ENCODE measurements at regions not wholly inside any gene's neighbourhood (a gene's known extent, or its start where the extent isn't known, plus 50 kb on each side); places are given as distances from the start of the nearest gene placed in this dataset.
A peak's percentile ranks its signal among the peaks of the same experiment; 100 is the strongest.

DNA sequence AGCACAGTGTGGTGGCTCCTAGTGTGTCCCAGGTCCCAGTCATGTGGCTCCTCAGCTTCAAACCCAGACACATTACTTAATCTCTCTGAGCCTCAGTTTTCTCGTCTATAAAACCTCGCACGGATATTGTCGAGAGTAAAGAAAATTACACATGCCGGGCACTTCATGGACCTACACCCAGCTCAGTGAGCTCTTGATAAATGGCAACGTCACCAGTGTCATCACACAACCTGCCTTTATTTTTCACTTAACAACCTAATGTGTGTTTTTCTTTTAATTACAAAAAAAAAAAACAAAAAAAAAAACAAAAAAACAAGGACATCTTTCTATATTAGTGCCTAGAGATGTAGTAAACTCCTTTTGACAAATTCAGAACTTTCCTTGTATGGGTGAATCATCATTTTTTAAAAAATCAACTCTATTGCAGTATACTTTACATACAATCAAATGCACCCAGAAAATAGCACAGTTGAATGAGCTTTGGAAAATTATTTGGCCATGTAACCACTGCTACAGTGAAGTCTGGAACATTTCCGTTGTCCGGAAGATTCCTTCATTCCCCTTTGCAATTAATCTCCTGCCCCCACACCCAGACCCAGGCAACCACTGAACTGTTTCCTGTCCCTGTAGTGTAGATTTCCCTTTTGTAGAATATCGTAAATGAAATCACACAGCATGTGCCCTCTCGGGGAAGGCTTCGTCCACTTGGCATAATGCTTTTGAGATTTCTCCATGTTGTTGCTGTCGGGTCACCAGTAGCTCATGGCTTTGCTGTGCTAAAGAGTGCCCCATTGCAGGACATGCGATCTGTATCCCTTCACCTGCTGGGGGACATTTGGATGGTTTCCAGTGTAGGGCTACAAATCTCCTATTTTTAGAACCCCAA is 100.4 kb upstream of the LARP1 start:
- intact Hi-C loops (cut with micrococcal nuclease; ENCODE audit: unreplicated experiment) (loop anchor here (5.0 to 10.0 kb wide), 3 partner anchors 60 to 203 kb away; partner anchors contain the start of genes CNOT8 and LARP1), in situ Hi-C loops (cut with HindIII; ENCODE audit: extremely low pct_ligation_motif_present, low pct_unique_long_range_greater_than_20kb) (loop anchor here (10.0 kb wide), 1 partner anchor 100 kb away; the partner anchor contains the start of gene LARP1)
- ATAC-seq (no peak), DNase-seq (ENCODE audit: low spot score) (no peak), FAIRE-seq (no peak)
- peak overlapping the region; percentile 56 for H3K27ac ChIP-seq (ENCODE audit: extremely low read length, insufficient read depth, low read length)
- H3K4me2 ChIP-seq (ENCODE audit: low read depth, low read length): no peak overlapping the region
- H3K36me3 ChIP-seq (replicated peaks in 1 of 2; ENCODE audit: control insufficient read depth in 1 of 2, insufficient read depth in 2 of 2, low read length in 2 of 2): no peaks in the 10 kb centered on the region
- no peaks in the 10 kb centered on the region for H3K79me2 ChIP-seq (ENCODE audit: insufficient read depth, low read length)
- H3K4me3 ChIP-seq (replicated peaks in 1 of 3; ENCODE audit: insufficient read depth in 1 of 3, low read depth in 2 of 3, low read length in 3 of 3): no peak overlapping the region
- peaks cover 31% of the 10 kb centered on the region for H3K4me1 ChIP-seq (ENCODE audit: insufficient read depth, low read length)
- no peaks in the 10 kb centered on the region for H3K9me3 ChIP-seq (ENCODE audit: low read length)
- WGBS (ENCODE audit: low lambda C conversion rate): 97% methylated on average over 13 of the region's 13 CpGs
- H3K27me3 ChIP-seq (ENCODE audit: control insufficient read depth in 1 of 2, insufficient read depth in 2 of 2, low read length in 2 of 2): no peaks in the 10 kb centered on the region
- ChIA-PET POLR2A (no interaction called here), CTCF (ENCODE audit: low intra/inter-chr PET ratio, low total read pairs) (no interaction called here)
- H3K9ac ChIP-seq (ENCODE audit: insufficient read depth, low read depth, low read length): no peak overlapping the region
- H2AFZ ChIP-seq (ENCODE audit: low read length): no peak overlapping the region
- H4K20me1 ChIP-seq (ENCODE audit: insufficient read depth, low read length): no peaks in the 10 kb centered on the region
- BruUV-seq (replicated peaks): no TSS peak
- no peak for TF ChIP-seq ZNF546 (CRISPR knock-in tag; conservative IDR thresholded peaks at IDR 0.05)
- no peak for TF ChIP-seq CEBPG (CRISPR knock-in tag; IDR thresholded peaks at IDR 0.05)
- TF ChIP-seq, protein P1, sequence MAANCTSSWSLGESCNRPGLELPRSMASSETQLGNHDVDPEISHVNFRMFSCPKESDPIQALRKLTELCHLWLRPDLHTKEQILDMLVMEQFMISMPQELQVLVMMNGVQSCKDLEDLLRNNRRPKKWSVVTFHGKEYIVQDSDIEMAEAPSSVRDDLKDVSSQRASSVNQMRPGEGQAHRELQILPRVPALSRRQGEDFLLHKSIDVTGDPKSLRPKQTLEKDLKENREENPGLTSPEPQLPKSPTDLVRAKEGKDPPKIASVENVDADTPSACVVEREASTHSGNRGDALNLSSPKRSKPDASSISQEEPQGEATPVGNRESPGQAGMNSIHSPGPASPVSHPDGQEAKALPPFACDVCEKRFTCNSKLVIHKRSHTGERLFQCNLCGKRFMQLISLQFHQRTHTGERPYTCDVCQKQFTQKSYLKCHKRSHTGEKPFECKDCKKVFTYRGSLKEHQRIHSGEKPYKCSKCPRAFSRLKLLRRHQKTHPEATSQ (CRISPR knock-in tag; IDR thresholded peaks at IDR 0.05; ENCODE audit: borderline replicate concordance): no peak
- no peak for TF ChIP-seq ZNF607 (CRISPR knock-in tag; IDR thresholded peaks at IDR 0.05; ENCODE audit: borderline replicate concordance)
- TF ChIP-seq KDM4B (CRISPR knock-in tag; IDR thresholded peaks at IDR 0.05): no peak
- no peak for TF ChIP-seq KLF12 (CRISPR knock-in tag; IDR thresholded peaks at IDR 0.05; ENCODE audit: borderline replicate concordance)
- no peak for TF ChIP-seq ZSCAN31 (CRISPR knock-in tag; IDR thresholded peaks at IDR 0.05; ENCODE audit: low read depth)
- TF ChIP-seq ZNF543 (CRISPR knock-in tag; IDR thresholded peaks at IDR 0.05): no peak
- TF ChIP-seq CBFB (CRISPR knock-in tag; IDR thresholded peaks at IDR 0.05): no peak
- no peak for TF ChIP-seq SMC3 (IDR thresholded peaks at IDR 0.05; ENCODE audit: low read length)
- no peak for TF ChIP-seq ARNTL (CRISPR knock-in tag; IDR thresholded peaks at IDR 0.05)
- TF ChIP-seq ELF1 (CRISPR knock-in tag; IDR thresholded peaks at IDR 0.05): no peak
- no peak for TF ChIP-seq FOXK1 (CRISPR knock-in tag; IDR thresholded peaks at IDR 0.05; ENCODE audit: borderline replicate concordance, low read depth)
- TF ChIP-seq ZSCAN9 (CRISPR knock-in tag; IDR thresholded peaks at IDR 0.05; ENCODE audit: borderline replicate concordance): no peak
- no peak for TF ChIP-seq ZNF530 (CRISPR knock-in tag; IDR thresholded peaks at IDR 0.05; ENCODE audit: low read depth)
- no peak for TF ChIP-seq IRF9 (CRISPR knock-in tag; IDR thresholded peaks at IDR 0.05; ENCODE audit: borderline replicate concordance)
- no peak for TF ChIP-seq TMF1 (CRISPR knock-in tag; IDR thresholded peaks at IDR 0.05; ENCODE audit: low read depth)
- TF ChIP-seq ZNF800 (CRISPR knock-in tag; IDR thresholded peaks at IDR 0.05): no peak
- no peak for TF ChIP-seq ZNF775 (CRISPR knock-in tag; IDR thresholded peaks at IDR 0.05; ENCODE audit: borderline replicate concordance)
